ENCODE measurements at regions not wholly inside any gene's neighbourhood (a gene's known extent, or its start where the extent isn't known, plus 50 kb on each side); places are given as distances from the start of the nearest gene placed in this dataset.
"Not testable (repeated sequence)": the region's sequence is repeated elsewhere in the genome, so short reads cannot be mapped to it uniquely, and the experiment has no call there.

GRCh38 chr1:145553795-145554194, 54.0 kb upstream of the GPR89A start:
- ATAC-seq; intact Hi-C loops (cut with DNase I); DNase-seq; H3K36me3 ChIP-seq; H3K27ac ChIP-seq; H3K4me3 ChIP-seq; FAIRE-seq; H3K4me1 ChIP-seq; H3K9me3 ChIP-seq; H3K27me3 ChIP-seq: not testable (repeated sequence)

GRCh38 chr1:145545055-145545454, 62.7 kb upstream of the GPR89A start:
- intact Hi-C loops (cut with DNase I): no loop called here
- no peak overlapping the region for H3K27ac ChIP-seq
- no peaks in the 10 kb centered on the region for H3K27me3 ChIP-seq
- WGBS, 2 donors: 75 to 80% methylated on average over 2 of the region's 2 CpGs
- ATAC-seq (no peak), DNase-seq (no peak), FAIRE-seq (no peak)
- no peaks in the 10 kb centered on the region for H3K9me3 ChIP-seq
- no peak for TF ChIP-seq CTCF (IDR thresholded peaks at IDR 0.05)
- no peaks in the 10 kb centered on the region for H3K4me1 ChIP-seq
- no peak overlapping the region for H3K4me3 ChIP-seq
- H3K36me3 ChIP-seq: no peaks in the 10 kb centered on the region

- H3K27ac ChIP-seq; FAIRE-seq; DNase-seq; intact Hi-C loops (cut with DNase I); ATAC-seq; H3K4me1 ChIP-seq; H3K36me3 ChIP-seq; H3K4me3 ChIP-seq; H3K27me3 ChIP-seq; H3K9me3 ChIP-seq: not testable (repeated sequence)
- WGBS, 2 donors: 40% methylated on average over 3 to 4 of the region's 6 CpGs
Measured at GRCh38 chr1:145541685-145542084, 66.1 kb upstream of the GPR89A start.

- H3K27ac ChIP-seq; FAIRE-seq; H3K36me3 ChIP-seq; H3K27me3 ChIP-seq; H3K4me1 ChIP-seq; ATAC-seq; intact Hi-C loops (cut with DNase I); DNase-seq; H3K9me3 ChIP-seq; H3K4me3 ChIP-seq: not testable (repeated sequence)
- 51 to 54% methylated on average over 9 of the region's 9 CpGs for WGBS, 2 donors
Measured at GRCh38 chr1:145541246-145541645, 66.5 kb upstream of the GPR89A start.

GRCh38 chr1:145538118-145538882, 69.5 kb upstream of the GPR89A start:
- H3K4me3 ChIP-seq; H3K27ac ChIP-seq; H3K4me1 ChIP-seq; FAIRE-seq; intact Hi-C loops (cut with DNase I); H3K27me3 ChIP-seq; H3K9me3 ChIP-seq; H3K36me3 ChIP-seq: not testable (repeated sequence)
- peak in 1 of 6 donors; percentile 9 for DNase-seq
- WGBS, 2 donors: 39 to 46% methylated on average over 3 of the region's 3 CpGs
- peak in 3 of 4 donors; percentile 48 to 66 (median 52) for ATAC-seq

- H3K27me3 ChIP-seq; H3K36me3 ChIP-seq; H3K27ac ChIP-seq; DNase-seq; H3K9me3 ChIP-seq; H3K4me1 ChIP-seq; intact Hi-C loops (cut with DNase I); FAIRE-seq; H3K4me3 ChIP-seq: not testable (repeated sequence)
- peak in 1 of 4 donors; percentile 25 for ATAC-seq
- WGBS, 2 donors: 87 to 95% methylated on average over 2 of the region's 2 CpGs
Measured at GRCh38 chr1:145537003-145537402, 70.8 kb upstream of the GPR89A start.

- intact Hi-C loops (cut with DNase I); FAIRE-seq: not testable (repeated sequence)
Measured at GRCh38 chr1:145535461-145535860, 72.3 kb upstream of the GPR89A start.

GRCh38 chr1:145528068-145528564, 79.7 kb upstream of the GPR89A start:
- H3K4me1 ChIP-seq; H3K4me3 ChIP-seq; intact Hi-C loops (cut with DNase I); ATAC-seq; H3K9me3 ChIP-seq; FAIRE-seq; DNase-seq; H3K36me3 ChIP-seq; H3K27ac ChIP-seq; H3K27me3 ChIP-seq: not testable (repeated sequence)
- 61 to 73% methylated on average over 1 of the region's 1 CpG for WGBS, 2 donors

More at GRCh38 chr1:145535461-145535860, 72.3 kb upstream of the GPR89A start:
- H3K27ac ChIP-seq, H3K27me3 ChIP-seq, H3K4me1 ChIP-seq, ATAC-seq, H3K9me3 ChIP-seq, H3K4me3 ChIP-seq, H3K36me3 ChIP-seq: not testable (repeated sequence)
- DNase-seq: peak in 3 of 6 donors; percentile 10 to 33 (median 30)
- WGBS, 2 donors: 6 to 8% methylated on average over 2 of the region's 2 CpGs

GRCh38 chr1:145520159-145520558, 87.6 kb upstream of the GPR89A start:
- ATAC-seq, FAIRE-seq: not testable (repeated sequence)
- 70 to 72% methylated on average over 3 of the region's 3 CpGs for WGBS, 2 donors

GRCh38 chr1:145519302-145519701, 88.5 kb upstream of the GPR89A start:
- ATAC-seq; FAIRE-seq; H3K4me3 ChIP-seq; DNase-seq; H3K27ac ChIP-seq; H3K27me3 ChIP-seq; intact Hi-C loops (cut with DNase I); H3K36me3 ChIP-seq; H3K9me3 ChIP-seq; H3K4me1 ChIP-seq: not testable (repeated sequence)
- WGBS, 2 donors: 31 to 35% methylated on average over 3 of the region's 3 CpGs

More at GRCh38 chr1:145520159-145520558, 87.6 kb upstream of the GPR89A start:
- H3K9me3 ChIP-seq; H3K4me1 ChIP-seq; H3K4me3 ChIP-seq; DNase-seq; H3K27ac ChIP-seq; H3K36me3 ChIP-seq; H3K27me3 ChIP-seq; intact Hi-C loops (cut with DNase I): not testable (repeated sequence)

GRCh38 chr1:145513017-145513416, 87.6 kb upstream of the NBPF20 start:
- H3K9me3 ChIP-seq; H3K4me3 ChIP-seq; FAIRE-seq; DNase-seq; H3K36me3 ChIP-seq; H3K27ac ChIP-seq; intact Hi-C loops (cut with DNase I); H3K4me1 ChIP-seq; ATAC-seq; H3K27me3 ChIP-seq: not testable (repeated sequence)
- WGBS, 2 donors: 3 to 4% methylated on average over 1 of the region's 2 CpGs
